Activated CD8-positive, alpha-beta memory T cell treated with anti-CD3 and anti-CD28 coated beads, Interleukin-2, amount 50 U/mL, for 4 hours (primary cell): ENCODE measurements at regions not wholly inside any gene's neighbourhood (a gene's known extent, or its start where the extent isn't known, plus 50 kb on each side); places are given as distances from the start of the nearest gene placed in this dataset.
"Not testable (repeated sequence)": the region's sequence is repeated elsewhere in the genome, so short reads cannot be mapped to it uniquely, and the experiment has no call there.

ENCODE experiments used
- DNase-seq: peaks from one replicate; pipeline ENCODE4 v3.0.0-alpha.2; 2020

- no peak for DNase-seq
Measured at GRCh38 chr4:103842076-103842475, 122.3 kb upstream of the TACR3 start.

GRCh38 chr4:103810308-103810707 is 90.5 kb upstream of the TACR3 start:
- not testable (repeated sequence) for DNase-seq

GRCh38 chr4:103802766-103803165 is 83.0 kb upstream of the TACR3 start:
- no peak for DNase-seq

- no peak for DNase-seq
Measured at GRCh38 chr4:103787057-103787456, 67.3 kb upstream of the TACR3 start.

- DNase-seq: no peak
Measured at GRCh38 chr4:103786593-103786992, 66.8 kb upstream of the TACR3 start.

- DNase-seq: no peak
Measured at GRCh38 chr4:103786014-103786413, 66.2 kb upstream of the TACR3 start.

GRCh38 chr4:103778221-103778620 is 58.4 kb upstream of the TACR3 start:
- DNase-seq: no peak

- no peak for DNase-seq
Measured at GRCh38 chr4:103774326-103774825, 54.6 kb upstream of the TACR3 start.

- no peak for DNase-seq
Measured at GRCh38 chr4:103773691-103774231, 54.0 kb upstream of the TACR3 start.
